HG03175 (cell line): ENCODE measurements at regions not wholly inside any gene's neighbourhood (a gene's known extent, or its start where the extent isn't known, plus 50 kb on each side); places are given as distances from the start of the nearest gene placed in this dataset.

Experiments
- ATAC-seq: cut with Tn5 transposase; IDR thresholded peaks from one replicate; pipeline ENCODE4 v1.9.1; 2021; ENCODE audit warnings: mild to moderate bottlenecking, moderate library complexity; ENCODE audit not compliant: unreplicated experiment

GRCh38 chr3:72698154-72698917 lies 149.9 kb downstream of the SHQ1 start:
- ATAC-seq: no peak

GRCh38 chr3:72697717-72698116 lies 150.5 kb downstream of the SHQ1 start:
- ATAC-seq: no peak

- no peak for ATAC-seq
Measured at GRCh38 chr3:72696815-72697214, 151.4 kb downstream of the SHQ1 start.

GRCh38 chr3:72694398-72694797 lies 153.8 kb downstream of the SHQ1 start:
- ATAC-seq: no peak

- ATAC-seq: no peak
Measured at GRCh38 chr3:72692990-72693389, 155.3 kb downstream of the SHQ1 start.

- no peak for ATAC-seq
Measured at GRCh38 chr3:72690629-72691028, 157.6 kb downstream of the SHQ1 start.

- no peak for ATAC-seq
Measured at GRCh38 chr3:72682936-72683452, 165.3 kb downstream of the SHQ1 start.

GRCh38 chr3:72681598-72681997 lies 166.6 kb downstream of the SHQ1 start:
- ATAC-seq: no peak

GRCh38 chr3:72680766-72681165 lies 167.5 kb downstream of the SHQ1 start:
- no peak for ATAC-seq

- no peak for ATAC-seq
Measured at GRCh38 chr3:72679540-72680198, 168.6 kb downstream of the SHQ1 start.

- ATAC-seq: no peak
Measured at GRCh38 chr3:72678867-72679266, 169.4 kb downstream of the SHQ1 start.

- no peak for ATAC-seq
Measured at GRCh38 chr3:72678380-72678779, 169.9 kb downstream of the SHQ1 start.

GRCh38 chr3:72675243-72675642 lies 173.0 kb downstream of the SHQ1 start:
- no peak for ATAC-seq

GRCh38 chr3:72673011-72673771 lies 175.1 kb downstream of the SHQ1 start:
- no peak for ATAC-seq

- no peak for ATAC-seq
Measured at GRCh38 chr3:72669224-72669623, 179.0 kb downstream of the SHQ1 start.

GRCh38 chr3:72666447-72666755 lies 181.8 kb downstream of the SHQ1 start:
- ATAC-seq: no peak

- no peak for ATAC-seq
Measured at GRCh38 chr3:72665701-72666446, 182.4 kb downstream of the SHQ1 start.

GRCh38 chr3:72665103-72665502 lies 183.1 kb downstream of the SHQ1 start:
- no peak for ATAC-seq

- no peak for ATAC-seq
Measured at GRCh38 chr3:72664184-72664975, 183.9 kb downstream of the SHQ1 start.

GRCh38 chr3:72663429-72663828 lies 184.8 kb downstream of the SHQ1 start:
- no peak for ATAC-seq
